ENCODE measurements at regions not wholly inside any gene's neighbourhood (a gene's known extent, or its start where the extent isn't known, plus 50 kb on each side); places are given as distances from the start of the nearest gene placed in this dataset.
A peak's percentile ranks its signal among the peaks of the same experiment; 100 is the strongest.

GRCh38 chr6:14798996-14799588 lies 446.8 kb upstream of the JARID2 start:
- Mint-ChIP-seq H3K4me3 (no peak overlapping the region), H3K4me1 (peaks cover 26 to 30% of the 10 kb centered on the region in 2 experiments), H3K36me3 (ENCODE audit: insufficient read depth in 1 of 3, low read depth in 3 of 3) (peaks cover 4 to 14% (median 6%) of the 10 kb centered on the region in 3 experiments; a peak in 5 of 7 replicates), H3K27me3 (ENCODE audit: low read depth) (peaks cover 8% of the 10 kb centered on the region), H3K27ac (peak overlapping the region in 2 of 3 experiments; percentile 9 to 58; a peak in 4 of 7 replicates), H3K9me3 (peaks cover 3 to 15% of the 10 kb centered on the region in 2 experiments)
- Histone ChIP-seq H2BK12ac (ENCODE audit: insufficient read length, low read depth, low read length) (no peak overlapping the region), H3K27ac (ENCODE audit: insufficient read length, low read depth, low read length) (no peak overlapping the region), H3K14ac (ENCODE audit: insufficient read depth, low read length) (no peak overlapping the region), H2BK20ac (ENCODE audit: low read depth, low read length, poor library complexity, severe bottlenecking) (no peak overlapping the region), H3K56ac (ENCODE audit: insufficient read length, low read depth, low read length) (no peak overlapping the region), H2BK120ac (ENCODE audit: low read depth, low read length, poor library complexity, severe bottlenecking) (no peak overlapping the region), H3K9ac (ENCODE audit: extremely low read depth, insufficient read length, low read length) (no peak overlapping the region), H2AK5ac (ENCODE audit: insufficient read length, low read length) (no peak overlapping the region), H2BK15ac (ENCODE audit: low read depth, low read length) (no peak overlapping the region), H4K5ac (ENCODE audit: insufficient read length, low read depth, low read length) (no peak overlapping the region), H2BK5ac (ENCODE audit: insufficient read length, low read length) (no peak overlapping the region), H2AFZ (ENCODE audit: low read length) (no peak overlapping the region), H3K9me3 (ENCODE audit: control insufficient read depth, low read depth, low read length) (no peaks in the 10 kb centered on the region), H3K79me2 (ENCODE audit: insufficient read depth, low read length) (no peaks in the 10 kb centered on the region), H4K20me1 (ENCODE audit: control insufficient read depth, insufficient read depth, insufficient read length) (no peaks in the 10 kb centered on the region), H4K8ac (replicated peaks; ENCODE audit: insufficient read length, low read depth, low read length) (no peak overlapping the region), H3K4me1 (ENCODE audit: insufficient read depth, low read length) (peaks cover 5% of the 10 kb centered on the region; the same call in 1 of the 2 replicates), H3K18ac (ENCODE audit: insufficient read length, low read depth, low read length) (no peak overlapping the region), H3K23me2 (ENCODE audit: insufficient read length, low read depth, low read length, poor library complexity, severe bottlenecking) (no peaks in the 10 kb centered on the region), H3T11ph (ENCODE audit: low read length) (no peak overlapping the region), H3K4ac (ENCODE audit: low read depth, low read length) (no peak overlapping the region), H3K4me2 (ENCODE audit: insufficient read depth, insufficient read length, low read length) (no peak overlapping the region), H3K27me3 (ENCODE audit: insufficient read depth, low read length) (no peaks in the 10 kb centered on the region), H3K23ac (ENCODE audit: insufficient read length, low read depth, low read length) (no peak overlapping the region), H3K79me1 (ENCODE audit: insufficient read depth, low read depth, low read length, poor library complexity, severe bottlenecking) (no peaks in the 10 kb centered on the region), H4K91ac (ENCODE audit: insufficient read length, low read depth, low read length) (no peak overlapping the region)
- TF ChIP-seq CTCF (conservative IDR thresholded peaks at IDR 0.05): no peak
- no peak for DNase-seq
- no CpG with 5 or more reads among the region's 2 CpGs for WGBS (ENCODE audit: extremely low coverage, insufficient read length, low lambda C conversion rate)
